Heart left ventricle (tissue), 13 donors: ENCODE measurements at regions not wholly inside any gene's neighbourhood (a gene's known extent, or its start where the extent isn't known, plus 50 kb on each side); places are given as distances from the start of the nearest gene placed in this dataset.

ENCODE experiments used
- POLR2A ChIP-seq, 2 donors: fragments of 450-650 bp; IDR thresholded peaks; one replicate each; pipeline ENCODE4 v1.6.1; 2017; ENCODE audit warnings: antibody characterized with exemption in 2 of 2, mild to moderate bottlenecking in 2 of 2, moderate library complexity in 2 of 2
- TF ChIP-seq, protein P1 (sequence below), 12 donors: fragments of 200-600 bp; sonication (generic) in 4 of 12; IDR thresholded peaks; one replicate each; pipeline versions ENCODE4 v1.5.0 to v1.8.0; 2018 to 2022; ENCODE audit warnings: antibody characterized with exemption in 12 of 12, mild to moderate bottlenecking in 5 of 12
- donor health status: ischemic (EF 13 %, LVEDD 7.1; RV severe dilation, severe dysfunction).
- donor health status: DM: no; HTN: yes; CAD: no.
- donor health status: DM: no; HTN: no; CAD: no.
- donor health status: ischemic (EF 25% LVEDD 6.9; RV normal size, moderate dysfunction).
- donor health status: ischemic (EF 25% LVEDD 5.7; RV mildly dilated, moderate dysfunction).
- donor health status: ischemic (EF 35%, LVEDD 5.7; RV mildly dilated, moderate dysfunction).
- donor health status: nonischemic (EF 11% LVEDD 7.7; RV severe dilation, severe dysfunction).
- donor health status: DM: yes; HTN: yes; CAD: no.
- donor health status: PGD.
- donor health status: ischemic (EF 29% LVEDD 5.4; RV normal size, mild dysfunction).
- donor health status: nonischemic (EF 23%, LVEDD 6.1; RV moderate dilation, normal function).

DNA sequence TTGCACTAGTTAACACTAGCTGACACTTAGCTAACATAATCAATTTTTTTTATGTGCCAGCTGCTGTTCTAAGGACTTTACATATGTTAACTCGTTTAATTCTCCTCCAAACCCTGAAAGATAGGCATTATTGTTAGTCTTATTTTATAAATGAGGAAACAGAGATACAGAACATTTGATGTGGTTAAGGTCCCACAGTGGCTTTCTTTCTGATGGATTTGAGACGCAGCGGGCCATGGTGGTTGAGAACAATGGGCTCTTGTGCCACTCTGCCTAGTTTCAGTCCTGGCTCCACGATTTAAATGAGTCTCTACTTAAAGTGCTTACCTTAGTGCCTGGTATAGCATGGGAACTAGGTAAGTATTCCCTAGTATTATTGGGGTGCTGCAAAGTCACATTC lies 201.9 kb upstream of the SPRED2 start:
- TF ChIP-seq, protein P1, sequence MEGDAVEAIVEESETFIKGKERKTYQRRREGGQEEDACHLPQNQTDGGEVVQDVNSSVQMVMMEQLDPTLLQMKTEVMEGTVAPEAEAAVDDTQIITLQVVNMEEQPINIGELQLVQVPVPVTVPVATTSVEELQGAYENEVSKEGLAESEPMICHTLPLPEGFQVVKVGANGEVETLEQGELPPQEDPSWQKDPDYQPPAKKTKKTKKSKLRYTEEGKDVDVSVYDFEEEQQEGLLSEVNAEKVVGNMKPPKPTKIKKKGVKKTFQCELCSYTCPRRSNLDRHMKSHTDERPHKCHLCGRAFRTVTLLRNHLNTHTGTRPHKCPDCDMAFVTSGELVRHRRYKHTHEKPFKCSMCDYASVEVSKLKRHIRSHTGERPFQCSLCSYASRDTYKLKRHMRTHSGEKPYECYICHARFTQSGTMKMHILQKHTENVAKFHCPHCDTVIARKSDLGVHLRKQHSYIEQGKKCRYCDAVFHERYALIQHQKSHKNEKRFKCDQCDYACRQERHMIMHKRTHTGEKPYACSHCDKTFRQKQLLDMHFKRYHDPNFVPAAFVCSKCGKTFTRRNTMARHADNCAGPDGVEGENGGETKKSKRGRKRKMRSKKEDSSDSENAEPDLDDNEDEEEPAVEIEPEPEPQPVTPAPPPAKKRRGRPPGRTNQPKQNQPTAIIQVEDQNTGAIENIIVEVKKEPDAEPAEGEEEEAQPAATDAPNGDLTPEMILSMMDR (IDR thresholded peaks at IDR 0.05), result no peak
- TF ChIP-seq POLR2A (IDR thresholded peaks at IDR 0.05), result no peak
